Activated CD4-positive, CD25-positive, alpha-beta regulatory T cell treated with anti-CD3 and anti-CD28 coated beads, Interleukin-2, amount 50 U/mL, for 24 hours (primary cell): ENCODE measurements at regions not wholly inside any gene's neighbourhood (a gene's known extent, or its start where the extent isn't known, plus 50 kb on each side); places are given as distances from the start of the nearest gene placed in this dataset.
A peak's percentile ranks its signal among the peaks of the same experiment; 100 is the strongest.

Experiments used
- ATAC-seq, 2 donors: fragments of 150-1000 bp; cut with Tn5 transposase; one replicate each; pipeline ENCODE4 v1.10.0; 2021; ENCODE audit warnings: mild to moderate bottlenecking in 1 of 2, moderate library complexity in 1 of 2

DNA sequence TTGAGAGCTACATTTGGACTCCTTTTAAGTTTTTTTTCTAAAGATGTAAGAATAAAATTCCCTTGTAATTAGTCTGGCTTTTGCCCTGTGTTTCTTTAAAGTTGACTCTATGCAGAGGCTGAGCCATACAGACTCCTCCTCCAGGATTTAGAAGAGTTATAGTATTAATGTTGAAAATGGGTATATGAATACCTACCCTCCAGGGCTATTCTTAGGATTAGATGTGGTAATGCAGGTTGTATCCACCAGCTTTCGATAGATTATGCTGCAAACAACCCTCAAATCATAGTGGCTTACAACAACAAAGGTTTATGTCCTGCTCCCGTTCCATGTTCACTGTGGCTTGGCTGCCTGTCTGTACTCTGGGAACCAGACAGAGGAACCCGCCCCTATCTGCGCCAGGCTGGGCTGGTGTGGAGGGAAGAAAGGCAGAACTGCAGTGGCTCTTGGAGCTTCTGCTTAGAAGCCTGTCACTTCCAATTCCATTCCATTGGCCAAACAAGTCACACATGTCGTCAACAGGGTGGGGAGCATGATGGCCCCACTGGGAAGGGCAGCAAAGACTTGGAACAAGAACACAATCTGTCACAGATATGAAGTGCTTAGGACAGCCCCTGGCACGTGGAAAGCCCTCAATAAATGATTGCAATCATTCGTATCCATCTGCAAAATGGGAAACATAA, 290.8 kb downstream of the FOXO1 start:
- ATAC-seq, result no peak

DNA sequence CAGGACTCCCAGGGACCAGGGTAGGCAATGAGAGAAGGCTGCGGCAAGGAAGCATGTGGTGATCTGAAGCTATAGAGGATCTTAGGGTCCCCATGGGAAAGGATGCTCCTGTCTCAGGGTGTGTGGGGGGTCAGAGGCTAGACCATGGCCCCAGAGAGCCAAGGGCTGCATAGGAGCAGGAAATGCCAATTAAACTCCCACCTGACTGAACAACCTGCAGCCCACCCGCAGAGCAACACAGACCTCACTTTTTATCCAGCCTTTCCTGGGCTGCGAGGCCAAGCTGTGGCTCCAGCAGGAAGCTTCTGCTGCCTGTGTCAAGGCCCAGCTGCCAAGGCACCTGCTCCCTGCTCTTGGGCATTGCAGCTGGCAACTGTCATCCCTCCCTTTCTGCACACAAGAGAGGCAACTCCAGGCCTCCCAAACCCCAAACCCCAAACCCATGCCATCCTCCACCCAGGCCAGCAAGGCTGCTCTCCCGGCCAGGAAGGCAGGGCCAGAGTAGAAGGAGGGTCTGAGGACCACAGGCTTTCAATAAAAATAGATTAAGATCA, 290.1 kb downstream of the FOXO1 start:
- no peak for ATAC-seq

DNA sequence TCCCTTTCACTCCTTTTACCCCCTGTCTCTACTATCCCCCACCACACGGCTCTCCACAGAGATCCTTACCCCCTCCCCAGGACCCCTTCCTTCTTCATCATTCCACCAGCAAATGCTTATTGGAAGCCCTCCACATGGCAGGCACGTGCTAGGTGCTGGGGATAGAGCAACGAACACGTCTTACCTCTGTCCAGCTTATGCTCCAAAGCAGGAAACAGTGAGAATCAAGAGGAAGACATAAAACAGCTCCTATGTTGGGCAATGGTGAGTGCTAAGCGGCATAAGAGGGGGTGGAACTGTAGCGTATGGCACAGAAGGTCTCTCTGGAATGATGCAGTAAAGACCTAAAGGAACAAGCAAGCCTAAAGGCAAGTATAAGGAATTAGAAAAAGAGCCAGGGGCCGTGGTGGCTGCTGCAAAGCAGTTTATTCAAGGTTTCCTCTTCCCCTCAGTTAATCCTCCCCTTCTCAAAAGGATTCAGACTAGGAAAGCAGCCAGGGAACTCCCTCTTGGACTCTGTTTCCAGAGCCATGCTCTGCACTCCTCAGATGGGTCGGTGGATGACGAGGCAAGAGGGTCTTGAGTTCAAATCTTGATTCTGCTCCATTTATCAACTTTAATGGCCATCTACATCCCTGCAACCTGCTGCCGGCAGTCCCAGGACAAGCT, 289.4 kb downstream of the FOXO1 start:
- ATAC-seq, result no peak

DNA sequence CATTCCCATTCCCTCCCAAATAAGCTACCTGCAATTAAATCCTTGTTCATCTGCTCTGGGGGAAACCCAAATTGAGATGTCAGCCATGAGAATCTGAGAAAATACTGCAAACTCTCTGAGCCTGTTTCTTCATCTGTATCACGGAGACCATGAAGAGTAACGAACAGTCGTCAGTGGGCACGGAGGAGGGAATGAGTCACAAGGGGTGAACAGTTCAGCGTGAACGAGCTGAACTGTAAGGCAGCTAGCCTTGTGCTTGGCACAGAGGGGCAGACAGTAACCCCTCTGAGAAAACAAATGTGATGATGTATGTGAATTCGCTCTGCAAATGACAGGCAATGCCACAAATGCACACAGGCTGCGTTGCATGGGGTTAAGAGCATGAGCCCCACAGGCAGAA, 288.7 kb downstream of the FOXO1 start:
- peak; percentile 94 to 95 for ATAC-seq

DNA sequence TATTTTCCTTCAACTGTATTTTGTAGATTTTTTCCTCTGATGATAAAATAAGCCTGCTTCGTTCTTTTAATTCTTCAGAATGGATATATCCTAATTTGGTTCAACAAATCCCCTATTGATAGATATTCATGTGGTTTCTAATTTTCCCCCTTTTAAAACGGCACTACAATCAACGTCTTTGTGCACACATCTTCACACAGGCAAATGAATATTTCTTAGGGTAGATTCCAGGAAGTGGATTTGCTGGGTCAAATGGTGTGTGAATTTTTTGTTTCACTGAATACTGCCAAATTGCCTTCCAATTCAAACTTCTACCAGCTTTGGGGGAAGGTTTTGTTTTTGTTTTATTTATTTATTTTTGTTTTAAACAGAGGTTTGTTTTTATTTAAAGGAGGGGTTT, 287.2 kb downstream of the FOXO1 start:
- ATAC-seq, result no peak

DNA sequence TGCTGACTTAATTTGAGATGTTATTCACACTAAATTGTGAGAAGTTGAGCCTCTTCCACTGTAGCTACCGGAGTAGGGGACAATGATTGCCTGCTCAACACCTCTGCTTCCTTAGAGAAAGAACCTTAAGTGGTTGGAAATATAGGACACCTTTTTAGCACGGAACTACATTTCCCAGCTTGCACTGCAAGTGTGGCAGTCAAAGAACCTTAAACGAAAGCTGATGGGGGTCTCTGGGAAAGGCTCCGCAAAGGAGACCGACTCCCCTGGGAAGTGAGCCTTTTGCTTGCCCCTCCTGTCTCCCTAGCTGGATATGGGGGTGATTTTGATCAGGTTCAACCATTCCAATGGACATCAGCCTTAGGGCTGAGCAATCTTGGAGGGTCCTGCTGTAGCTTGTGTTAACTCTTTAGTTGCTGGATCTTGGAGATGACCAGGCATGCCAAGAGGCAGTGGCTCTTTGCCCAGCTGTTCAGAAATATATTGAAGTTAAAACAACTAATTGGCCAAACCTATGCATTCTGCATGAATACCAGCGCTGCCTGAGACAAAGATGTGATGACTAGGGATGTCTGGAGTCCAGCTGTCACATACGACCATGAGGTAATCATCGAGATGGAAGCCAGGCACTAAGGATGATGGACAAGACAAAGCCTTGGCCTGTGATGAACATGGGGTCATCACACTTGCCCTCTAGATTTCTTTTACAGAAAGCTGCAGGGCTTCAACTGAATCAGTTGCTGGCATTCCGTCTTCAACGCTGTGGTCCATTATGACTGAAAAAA, 286.5 kb downstream of the FOXO1 start:
- ATAC-seq, result no peak

DNA sequence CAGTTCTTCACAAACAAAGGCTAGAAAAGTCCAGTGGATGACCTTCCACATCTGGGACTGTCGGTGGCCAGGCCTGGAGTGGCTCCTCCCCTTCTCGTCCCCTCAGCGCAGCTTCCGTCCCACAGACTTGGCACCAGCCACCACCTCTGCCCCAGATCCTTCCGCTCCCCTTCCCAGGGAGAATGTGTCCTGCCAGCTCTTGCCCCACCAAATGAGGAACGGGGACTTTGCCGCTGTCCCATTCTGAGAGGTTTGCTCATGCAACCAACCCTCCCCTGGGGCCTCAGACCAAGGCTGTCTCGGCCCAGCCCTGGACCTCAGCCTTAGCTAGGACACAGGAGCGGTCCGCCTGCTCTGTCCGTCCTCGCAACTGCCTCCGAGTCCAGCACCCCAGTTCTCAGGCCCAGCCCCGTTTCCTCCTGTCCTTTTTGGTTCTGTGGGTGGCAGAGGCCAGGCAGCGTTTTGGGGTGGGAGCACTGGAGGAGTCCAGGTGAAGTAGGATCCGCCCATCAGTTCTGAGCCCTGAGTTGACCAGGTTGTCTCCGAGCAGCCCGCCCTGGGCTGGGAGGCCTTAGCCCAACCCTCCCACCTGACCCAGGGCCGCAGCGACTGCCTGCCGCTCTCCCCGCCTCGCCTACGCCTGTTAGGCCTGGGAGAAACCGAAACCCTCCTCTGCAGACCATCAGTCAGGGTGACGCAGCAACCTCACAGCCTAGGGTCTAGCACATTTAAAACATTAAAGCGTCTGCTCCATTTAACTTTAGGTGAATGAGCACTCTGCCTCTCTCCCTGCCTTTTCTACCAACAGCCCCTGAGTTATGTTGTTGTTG, 284.3 kb downstream of the FOXO1 start:
- no peak for ATAC-seq

DNA sequence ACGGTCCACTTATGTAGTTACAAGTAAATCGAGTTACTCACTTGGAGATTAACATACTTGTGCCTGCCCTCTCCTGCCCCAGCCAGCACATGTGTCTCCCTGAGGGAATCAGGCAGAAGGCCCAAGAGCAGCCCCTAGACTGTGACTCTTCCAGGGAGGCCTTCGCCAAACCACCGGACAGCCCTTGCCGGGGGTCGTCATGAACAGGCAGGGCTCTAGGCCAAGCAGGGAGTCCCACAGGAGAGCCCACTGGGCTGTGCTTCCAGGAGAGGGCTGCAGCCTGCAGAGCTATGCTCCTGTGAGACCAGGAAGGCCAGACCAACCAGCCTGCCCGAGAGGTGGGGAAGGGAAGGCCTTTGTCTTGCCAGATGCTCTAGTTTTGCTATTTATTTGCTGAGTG, 283.3 kb downstream of the FOXO1 start:
- ATAC-seq, result no peak

DNA sequence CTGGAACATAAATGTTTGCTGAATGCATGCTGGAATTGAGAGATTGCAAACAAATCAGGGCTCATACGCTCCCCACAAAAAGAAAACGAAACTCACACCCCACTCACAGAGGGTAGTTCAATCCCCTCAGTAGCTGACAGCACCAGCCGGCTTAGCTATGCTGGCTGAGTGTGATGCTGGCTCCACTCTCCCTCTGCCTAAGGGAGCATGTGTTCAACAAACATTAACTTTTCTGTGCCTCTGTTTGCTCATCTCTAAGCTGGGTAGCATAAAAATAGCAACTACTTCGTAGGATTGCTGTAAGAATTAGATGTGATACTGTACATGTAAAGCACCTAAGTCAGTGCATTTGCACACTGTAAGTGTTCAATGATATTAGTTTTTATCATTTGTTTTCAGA, 282.6 kb downstream of the FOXO1 start:
- ATAC-seq, result no peak

DNA sequence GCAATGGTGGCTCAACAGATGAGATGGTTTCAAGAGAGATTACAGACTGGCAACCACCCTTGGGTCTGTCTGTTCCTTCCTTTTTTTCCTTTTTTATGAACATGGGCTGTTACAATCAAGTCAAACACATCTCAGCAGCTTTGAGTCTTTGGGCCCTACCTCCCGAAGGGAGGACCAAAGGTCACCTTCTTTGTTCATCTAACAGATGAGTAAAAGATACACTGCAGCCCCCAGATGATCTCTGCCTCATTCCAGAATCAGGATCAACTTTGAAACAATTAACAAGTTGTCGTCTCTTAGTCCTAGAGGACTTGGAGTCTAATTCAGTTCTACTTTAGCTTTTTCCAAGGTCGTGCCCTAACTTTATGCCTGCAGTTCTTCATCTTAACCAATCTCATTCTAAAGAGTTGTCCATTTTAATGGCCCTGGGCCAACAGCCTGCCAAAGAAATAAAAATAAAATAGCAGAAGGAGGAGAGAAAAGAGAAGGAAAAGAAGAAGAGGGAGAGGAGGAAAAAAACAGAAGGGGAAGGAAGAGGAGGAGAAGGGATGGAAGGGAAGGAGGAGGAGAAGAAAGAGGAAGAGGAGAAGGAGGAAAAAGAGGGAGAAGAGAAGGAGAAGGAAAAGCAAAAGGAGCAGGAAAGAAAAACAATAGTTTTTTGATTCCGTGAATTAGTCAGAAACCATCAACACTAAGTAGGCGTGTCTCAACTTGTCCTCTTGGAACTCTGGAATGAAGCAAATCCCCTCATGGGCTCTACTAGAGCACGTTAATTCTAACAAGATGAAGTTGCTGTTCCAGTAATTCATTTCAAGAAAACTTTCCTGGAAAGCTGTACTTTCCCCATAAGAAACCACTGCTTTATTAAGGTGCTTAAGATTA, 281.2 kb downstream of the FOXO1 start:
- ATAC-seq, result no peak

DNA sequence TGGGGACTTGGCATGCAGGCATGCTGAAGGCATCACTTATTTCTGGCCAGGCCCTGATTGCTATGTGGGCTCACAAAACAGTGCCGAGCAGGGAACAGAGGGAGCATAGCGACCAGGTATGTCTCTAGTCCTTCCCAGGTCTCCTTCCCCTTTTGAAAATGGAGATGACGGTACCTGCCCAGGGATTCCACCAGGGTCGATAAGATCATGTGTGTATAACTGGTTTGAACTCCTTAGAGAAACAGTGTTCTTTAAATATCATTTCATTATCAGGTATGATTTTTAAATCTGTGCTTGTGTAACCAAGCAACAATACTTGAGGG, 280.6 kb downstream of the FOXO1 start:
- no peak for ATAC-seq

DNA sequence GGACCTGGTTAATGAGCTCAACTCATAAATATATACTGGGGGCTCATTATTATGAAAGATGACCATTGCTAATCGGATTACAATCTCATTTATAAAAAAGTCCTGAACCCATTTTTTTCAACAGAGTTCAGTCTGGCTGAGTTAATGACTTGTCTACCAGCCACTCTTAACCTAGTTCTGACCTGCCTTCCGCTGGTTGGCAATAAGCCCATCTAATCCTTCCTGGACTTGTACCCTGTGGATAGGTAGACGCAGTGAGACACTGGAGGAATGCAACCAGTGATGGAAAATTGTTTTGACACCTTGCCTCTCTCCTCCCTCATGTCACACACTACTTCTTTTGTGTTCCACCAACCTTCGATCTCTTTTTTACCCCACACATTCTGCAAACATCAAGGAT, 279.9 kb downstream of the FOXO1 start:
- ATAC-seq, result no peak

DNA sequence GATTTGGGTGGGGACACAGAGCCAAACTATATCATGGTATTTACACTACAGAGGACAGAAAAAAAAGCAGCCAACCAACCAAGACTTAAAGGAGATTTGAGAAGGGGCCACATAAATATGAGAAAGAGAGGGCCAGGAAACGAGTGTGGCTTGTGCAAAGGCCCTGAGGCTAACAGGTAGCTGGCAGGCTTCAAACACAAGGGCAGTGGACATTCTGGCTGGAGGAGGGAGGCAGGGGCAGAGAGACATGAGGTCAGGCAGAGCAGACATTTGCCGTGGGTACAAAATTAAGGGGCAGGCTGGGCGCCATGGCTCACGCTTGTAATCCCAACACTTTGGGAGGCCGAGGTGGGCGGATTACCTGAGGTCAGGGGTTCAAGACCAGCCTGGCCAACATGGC, 278.7 kb downstream of the FOXO1 start:
- ATAC-seq, result no peak

DNA sequence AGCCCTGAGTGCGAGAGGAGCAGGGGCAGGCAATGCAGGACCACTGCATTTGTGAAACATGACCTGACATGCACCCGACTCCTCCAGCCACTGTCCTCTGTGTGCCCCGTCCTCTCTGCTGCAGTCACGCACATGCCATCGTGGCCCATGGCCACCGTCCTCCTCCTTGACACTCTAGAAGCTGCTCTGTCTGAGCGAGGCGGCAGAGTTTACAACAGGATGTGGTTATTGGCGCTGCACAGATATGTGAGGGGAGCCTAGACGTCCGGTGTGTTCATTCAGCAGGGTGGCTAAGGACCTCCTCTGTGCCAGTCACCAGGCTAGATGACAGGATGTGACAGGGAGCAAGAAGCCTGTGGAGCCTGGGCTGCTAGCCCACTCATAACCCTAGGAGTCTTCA, 277.8 kb downstream of the FOXO1 start:
- ATAC-seq, result peak; percentile 97 to 98

DNA sequence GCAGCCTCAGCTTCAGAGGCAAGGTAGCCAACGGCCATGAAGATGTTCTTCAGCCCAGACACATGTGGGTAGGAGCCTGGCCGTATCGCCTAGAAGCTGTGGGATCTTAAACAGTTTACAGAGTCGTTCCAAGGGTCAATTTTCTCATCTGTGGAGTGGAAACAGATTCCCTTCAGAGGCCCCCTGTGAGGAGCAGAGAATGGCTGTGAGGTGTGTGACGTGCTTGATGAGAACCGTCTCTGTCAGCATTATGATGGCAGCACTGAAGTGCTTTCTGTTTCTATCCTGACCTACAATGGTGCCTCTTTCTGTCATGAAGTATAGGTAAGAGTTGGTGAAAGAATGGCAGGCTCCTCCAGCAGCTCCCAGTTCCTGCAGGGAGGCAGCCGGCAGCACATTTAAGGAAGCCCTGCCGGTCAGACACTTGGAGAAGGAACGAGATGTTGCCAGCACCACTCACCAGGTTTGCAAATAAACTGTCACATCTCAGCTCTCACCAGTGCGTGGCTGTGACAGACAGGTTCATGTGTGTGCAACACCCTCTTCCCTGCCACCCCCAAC, 277.3 kb downstream of the FOXO1 start:
- peak; percentile 80 to 82 for ATAC-seq

DNA sequence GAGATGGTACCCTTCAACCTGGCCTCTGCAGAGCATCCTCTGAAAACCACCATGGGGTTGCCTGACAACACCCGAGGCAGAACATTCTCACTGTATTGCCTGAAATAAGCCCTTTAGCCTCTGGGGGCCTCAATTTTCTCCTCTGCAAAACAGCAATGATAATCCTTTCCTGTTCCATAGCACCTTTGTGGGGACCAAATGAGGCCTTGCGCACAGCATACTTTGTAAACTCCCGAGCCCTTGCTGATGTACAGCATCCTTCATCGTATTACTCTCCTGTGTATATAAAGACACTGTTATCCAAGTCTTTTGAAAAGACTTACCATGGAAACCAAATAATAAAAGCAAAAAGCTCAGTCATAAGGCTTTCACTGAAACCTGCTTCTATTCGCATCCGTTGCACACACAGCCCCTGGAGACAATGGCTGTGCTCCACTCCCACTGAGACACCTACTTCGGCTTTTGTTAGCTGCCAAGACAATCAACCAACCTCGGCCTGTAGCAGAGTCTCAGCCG, 276.0 kb downstream of the FOXO1 start:
- no peak for ATAC-seq

DNA sequence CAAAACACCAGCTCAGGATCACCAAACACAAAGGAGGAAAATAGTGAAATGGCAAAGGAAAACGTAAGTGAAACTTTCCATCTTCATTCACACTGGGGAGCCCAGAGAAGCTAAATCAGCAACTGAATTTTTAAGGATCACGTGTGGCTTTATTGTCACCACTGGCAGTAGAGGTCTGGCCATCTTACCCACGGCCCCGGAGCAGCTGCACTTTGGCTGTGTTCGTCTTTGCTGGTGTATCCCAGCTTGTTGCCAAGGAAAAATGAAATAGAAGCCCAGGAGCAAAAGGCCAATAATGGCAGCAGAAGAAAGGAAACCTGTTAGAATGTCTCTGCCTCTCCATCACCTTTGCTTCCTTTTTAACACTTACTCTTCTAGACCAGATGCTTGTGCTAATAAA, 274.7 kb downstream of the FOXO1 start:
- ATAC-seq, result no peak

DNA sequence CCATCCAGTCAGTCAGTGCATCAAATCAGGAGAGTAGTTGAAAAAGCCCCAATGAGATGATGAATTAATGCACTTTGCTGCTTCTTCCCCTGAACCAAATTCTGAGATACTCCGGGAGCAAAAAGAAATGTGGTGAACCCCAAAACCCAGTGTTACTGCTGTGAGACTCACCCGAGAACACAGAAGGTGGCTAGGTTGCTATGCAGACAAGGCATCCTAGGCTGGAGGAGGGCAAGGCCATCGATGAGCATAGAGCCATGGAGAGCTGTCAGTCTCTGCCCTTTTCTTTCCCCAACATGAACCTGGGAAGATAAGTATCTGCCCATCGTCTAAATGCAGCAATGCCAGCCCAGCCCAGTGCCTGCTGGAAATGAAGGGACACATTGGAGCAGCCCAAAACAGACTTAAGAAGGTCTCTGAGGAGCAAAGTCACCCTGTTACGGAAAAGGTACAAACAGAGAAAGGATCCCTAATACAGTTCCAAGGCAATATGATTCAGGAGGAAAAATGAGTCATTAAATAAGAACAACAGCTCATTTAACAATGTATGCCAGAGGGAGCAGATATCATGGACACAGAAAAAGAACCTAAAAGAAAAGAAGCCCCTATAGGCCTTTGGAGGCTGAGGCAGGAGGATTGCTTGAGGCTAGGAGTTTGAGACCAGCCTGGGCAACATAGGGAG, 272.0 kb downstream of the FOXO1 start:
- no peak for ATAC-seq

DNA sequence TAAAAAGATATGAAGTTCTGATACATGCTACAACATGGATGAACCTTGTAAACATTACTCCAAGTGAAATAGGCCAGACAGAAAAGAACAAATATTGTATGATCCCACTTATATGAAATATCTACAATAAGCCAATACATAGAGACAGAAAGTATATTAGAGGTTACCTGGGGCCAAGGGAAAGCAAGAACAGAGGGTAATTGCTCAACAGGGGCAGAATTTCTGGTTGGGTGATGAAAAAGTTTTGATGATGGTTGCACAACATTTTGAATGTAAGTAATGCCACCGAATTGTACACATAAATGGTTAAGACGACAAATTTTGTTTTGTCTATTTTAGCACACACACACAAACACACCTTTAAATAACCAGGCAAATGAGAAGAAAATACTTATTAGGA, 268.4 kb downstream of the FOXO1 start:
- no peak for ATAC-seq

DNA sequence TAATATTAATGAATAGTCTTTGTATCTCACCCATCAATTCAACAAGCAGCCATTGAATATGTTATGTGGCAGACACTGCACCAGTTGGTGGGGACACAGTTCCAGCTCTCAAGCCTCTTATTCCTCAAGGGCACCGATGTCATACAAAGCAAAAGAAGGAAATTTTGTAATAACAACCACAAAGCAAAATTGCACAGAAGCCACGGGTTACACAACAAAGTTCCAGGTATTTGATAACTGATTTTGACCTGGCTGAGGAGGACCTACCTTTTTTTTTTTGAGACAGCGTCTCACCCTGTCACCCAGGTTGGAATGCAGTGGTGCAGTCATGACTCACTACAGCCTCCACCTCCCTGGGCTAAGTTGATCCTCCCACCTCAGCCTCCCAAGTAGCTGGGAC, 266.7 kb downstream of the FOXO1 start:
- no peak for ATAC-seq
